GM21576 (cell line): ENCODE measurements at regions not wholly inside any gene's neighbourhood (a gene's known extent, or its start where the extent isn't known, plus 50 kb on each side); places are given as distances from the start of the nearest gene placed in this dataset.

Source experiments
- ATAC-seq: cut with Tn5 transposase; IDR thresholded peaks from one replicate; pipeline ENCODE4 v1.9.1; 2021; ENCODE audit warnings: mild to moderate bottlenecking, moderate library complexity; ENCODE audit not compliant: unreplicated experiment

DNA sequence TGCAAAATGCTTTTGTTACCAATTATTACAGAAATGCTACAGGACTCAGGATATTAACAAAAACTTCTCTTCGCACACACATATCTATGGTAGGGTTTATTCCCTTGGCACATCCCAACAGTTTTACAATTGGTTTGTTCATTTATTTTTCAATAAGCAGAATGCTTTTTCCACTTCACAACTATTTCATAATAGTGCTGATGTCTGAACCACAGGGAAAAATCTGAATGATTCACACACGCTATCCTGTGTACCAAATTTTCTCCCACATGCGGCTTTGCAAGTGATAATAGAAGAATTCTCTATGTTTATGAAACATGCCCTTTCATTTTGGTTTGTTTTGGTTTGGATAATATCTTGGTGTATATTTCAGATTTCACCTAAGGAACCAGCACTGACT lies 725.7 kb upstream of the TENM3 start:
- ATAC-seq, result no peak

DNA sequence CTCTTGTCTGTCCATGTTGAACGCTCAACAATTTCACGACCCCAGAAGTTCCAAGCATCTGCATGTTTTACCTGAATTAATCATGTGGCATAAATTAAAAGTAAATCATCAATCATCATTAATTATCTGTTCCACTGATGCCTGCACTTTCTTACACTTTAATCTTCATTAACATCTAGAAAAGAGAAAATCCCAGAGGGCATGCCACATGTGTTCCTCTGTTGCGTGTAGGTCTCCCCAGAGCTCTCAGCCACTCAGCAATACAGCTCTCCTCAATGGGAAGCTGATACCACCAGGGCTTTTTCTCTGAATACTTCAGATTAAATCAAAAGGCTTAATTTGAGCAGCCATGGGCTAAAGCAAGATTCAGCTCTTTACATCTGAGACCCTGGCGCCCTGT lies 722.4 kb upstream of the TENM3 start:
- no peak for ATAC-seq

DNA sequence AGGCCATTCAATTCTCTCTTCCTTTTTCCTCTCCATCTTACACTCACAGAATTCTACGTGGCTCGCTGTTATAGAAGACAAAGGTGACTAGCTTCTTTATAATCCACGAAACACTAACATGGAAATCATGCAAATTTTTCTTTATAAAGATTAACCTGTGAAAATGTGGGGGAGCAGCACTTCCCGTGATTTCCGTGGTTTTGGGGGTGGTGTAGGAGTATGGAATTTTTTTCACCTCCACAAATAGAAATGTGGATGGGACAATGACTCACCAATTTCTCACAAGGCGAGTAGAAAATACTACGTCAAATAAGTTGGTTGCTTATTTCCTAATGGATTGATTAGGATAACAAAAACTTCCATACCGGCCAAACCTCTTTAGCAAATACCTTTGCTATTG lies 719.2 kb upstream of the TENM3 start:
- no peak for ATAC-seq

DNA sequence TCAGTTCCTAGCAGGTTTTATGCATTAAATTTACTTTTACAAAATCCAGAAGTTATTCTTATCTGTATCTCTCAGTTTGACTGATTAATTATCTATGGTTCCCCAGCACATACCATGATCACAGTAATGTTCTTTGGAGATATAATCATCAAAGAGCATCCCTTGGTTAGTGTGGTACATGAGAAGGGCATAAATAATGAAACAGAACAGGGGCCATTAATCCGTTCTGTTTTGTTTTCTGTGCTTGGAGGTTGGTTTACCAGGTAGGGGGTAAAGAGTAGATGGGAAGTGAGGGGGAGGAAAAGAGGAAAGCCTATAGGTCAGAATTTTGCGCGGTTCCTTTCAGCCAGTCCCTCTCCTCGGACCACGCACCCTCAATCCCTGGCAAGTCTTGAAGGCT lies 718.7 kb upstream of the TENM3 start:
- ATAC-seq, result no peak

DNA sequence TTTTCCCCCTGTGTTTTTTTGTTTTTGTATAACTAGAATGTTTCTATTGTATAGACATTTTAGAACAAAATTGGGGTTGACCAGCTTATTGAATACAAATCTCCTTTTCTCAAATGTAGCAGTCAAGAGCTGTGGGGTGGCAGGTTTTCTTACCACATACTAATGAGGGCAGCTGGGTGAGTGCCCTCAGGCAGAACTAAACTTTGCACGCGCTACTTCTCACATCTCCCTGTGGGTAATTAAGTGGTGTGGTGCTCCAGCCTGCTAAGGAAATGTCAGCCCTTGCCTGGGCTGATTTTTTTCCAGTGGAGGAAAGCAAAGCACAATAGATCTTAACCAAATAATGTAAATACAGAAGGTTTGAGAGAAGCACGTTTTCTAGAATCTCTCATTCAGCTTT lies 717.6 kb upstream of the TENM3 start:
- no peak for ATAC-seq

DNA sequence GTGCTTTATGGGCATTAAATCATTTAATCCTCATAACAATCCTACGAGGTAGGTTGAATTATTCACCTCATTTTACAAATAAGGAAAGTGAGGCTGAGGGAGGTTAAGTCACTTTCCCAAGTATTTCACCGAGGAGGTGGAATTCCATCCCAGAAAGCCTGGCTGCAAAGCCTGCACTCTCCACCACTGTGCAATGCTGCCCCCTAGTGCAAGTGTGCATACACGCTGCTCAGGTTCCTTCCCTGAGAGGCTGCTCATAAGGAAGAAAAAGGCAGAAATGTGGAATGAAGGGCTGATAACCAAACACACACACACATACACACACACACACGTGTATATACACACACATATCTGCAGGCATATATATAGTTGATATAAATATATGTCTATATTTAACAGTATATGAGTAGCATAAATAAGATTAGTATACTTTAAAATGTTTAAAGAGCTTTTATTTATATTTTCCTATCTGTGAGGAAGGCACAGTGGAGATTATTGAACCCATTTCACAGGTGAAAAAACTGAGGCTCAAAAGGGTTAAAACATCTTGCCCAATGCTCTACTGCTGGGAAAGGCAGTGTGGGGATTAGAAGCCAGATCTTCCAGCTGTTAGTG lies 714.5 kb upstream of the TENM3 start:
- peak; percentile 74 for ATAC-seq

DNA sequence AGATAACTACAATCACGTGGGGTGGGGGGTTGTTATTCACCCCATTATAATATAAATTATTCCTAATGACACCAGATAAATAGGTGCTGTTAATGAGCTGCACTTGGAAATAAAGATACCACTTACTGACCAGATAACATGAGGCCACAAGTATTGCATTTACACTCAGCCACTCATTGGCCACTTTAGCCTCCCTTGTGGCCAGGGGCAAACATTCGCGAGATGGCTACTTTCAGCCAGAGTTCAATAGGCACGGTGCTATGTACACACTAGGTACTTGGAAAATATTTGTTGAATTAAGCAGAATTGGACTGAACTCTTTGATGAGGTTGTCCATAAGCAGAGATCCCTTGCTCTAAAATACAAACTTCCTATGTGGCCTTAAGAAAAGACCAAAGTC lies 713.7 kb upstream of the TENM3 start:
- ATAC-seq, result no peak

DNA sequence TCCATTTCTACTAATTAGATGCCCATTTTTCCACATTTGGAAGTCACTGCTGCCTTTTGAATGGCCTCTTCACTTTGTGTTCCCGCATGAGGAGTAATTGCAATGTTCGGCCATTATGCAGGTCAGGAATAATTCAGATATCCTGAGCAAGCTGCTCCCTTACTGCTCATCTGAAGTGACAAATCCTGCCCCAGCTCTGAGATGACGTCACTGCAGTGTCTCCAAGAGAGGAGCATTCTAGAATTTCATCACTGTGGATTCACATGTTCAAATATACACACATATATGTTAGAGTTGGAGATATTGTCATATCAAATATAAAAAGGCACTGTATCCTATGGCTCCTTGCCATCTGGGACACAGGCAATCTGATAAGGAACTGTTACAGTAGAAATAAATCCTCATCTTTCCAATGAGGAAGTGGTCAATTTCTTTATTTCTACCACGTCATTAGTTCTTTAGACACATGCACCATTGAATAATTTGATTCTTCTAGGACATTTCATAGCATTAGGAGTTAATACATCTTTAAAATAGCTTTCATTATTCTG lies 706.9 kb upstream of the TENM3 start:
- ATAC-seq, result no peak

DNA sequence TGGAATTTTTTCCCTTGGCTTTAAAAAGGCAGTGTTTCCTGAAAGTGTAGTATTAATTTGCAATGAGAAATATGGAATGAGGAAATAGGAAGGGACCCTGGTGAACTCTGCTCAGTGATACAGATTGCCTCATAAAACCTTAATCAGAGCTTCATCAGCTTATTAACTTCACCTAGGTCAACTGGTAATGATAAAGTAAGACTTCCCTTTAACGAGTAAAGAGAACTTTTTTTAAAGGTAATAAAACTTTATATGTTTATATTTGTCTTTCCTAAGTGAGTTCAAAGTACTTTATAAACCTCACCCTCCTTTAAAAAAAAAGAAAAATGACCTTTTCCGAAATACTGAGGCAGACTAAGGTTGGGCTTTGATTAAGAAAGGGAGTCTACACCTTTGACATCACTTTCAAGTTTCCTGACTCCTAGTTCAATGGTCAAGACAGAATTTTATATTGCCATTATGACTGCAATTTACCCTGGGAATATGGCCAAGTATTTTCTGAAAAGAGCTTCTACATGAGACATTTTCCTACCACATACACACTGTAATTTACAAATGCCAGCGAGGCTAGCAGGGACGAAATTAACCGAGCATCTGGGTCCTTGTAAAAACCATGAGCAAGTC lies 706.3 kb upstream of the TENM3 start:
- no peak for ATAC-seq

DNA sequence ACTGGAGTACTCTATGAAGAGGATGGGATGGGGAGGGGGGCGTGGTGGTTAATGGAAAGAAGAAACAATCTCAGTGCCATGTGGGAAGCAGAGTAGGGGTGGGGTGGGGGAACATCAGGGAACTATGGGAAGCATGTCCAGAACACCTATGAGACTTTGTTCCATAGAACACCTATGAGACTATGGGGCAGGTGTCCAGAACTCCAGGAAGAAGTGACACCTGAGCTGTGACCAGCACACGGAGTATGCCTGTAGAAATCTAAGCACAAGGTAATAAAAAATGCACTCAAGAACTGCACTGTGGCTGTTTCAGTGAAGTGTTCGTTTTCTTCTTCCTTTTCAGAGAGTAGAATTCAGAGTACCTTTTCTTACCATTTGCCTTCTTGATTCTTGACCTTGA lies 704.8 kb upstream of the TENM3 start:
- no peak for ATAC-seq

DNA sequence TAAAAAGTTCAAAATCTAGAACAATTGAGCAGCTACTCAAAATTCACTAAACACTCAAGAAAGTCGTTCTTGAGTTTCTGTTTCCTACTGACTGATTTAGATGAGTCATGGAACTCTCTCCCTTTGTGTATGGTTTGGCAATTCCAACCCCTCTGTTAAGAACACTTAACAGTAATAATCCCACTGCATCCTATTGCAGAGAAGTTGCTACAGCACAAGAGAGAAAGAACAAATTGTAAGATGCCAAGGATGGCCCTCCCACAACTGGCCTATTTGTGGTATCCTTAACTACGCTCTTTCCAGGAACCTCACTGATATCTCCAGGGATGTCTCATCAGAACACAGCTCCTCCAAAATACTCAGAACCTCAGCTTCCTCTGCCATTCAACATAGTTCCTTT lies 701.8 kb upstream of the TENM3 start:
- no peak for ATAC-seq

DNA sequence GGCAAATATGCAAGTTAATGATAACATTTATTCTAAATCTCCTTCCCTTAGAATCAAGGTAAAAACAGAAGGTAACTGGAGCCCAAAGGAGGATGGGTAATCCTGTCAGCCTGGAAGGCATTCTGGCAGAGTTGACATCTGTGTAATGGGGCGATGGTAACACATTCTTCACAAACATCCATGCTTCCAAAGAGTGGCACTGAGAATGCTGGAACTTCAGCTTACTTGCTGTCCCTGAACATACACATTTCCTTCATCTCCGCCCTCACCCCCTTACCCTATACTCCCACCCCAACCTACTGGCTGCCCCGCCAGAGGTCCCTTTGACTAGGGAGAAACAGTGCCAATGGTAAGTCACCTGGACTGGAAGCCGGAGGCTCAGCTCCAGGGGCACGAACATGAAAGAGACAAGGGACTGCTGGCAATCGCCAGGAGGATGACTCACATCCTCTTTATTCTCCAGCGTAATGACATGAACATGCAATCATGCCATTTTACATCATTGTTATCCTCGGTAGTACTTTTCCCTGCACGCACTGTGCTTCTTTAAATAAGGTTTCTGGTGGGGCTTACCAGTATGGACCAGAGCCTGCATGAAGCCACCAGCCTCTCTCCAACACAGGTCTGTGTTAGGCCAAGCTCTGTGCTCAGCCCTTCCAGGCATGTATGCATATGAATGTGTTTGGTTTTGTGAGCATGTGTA lies 694.2 kb upstream of the TENM3 start:
- no peak for ATAC-seq

DNA sequence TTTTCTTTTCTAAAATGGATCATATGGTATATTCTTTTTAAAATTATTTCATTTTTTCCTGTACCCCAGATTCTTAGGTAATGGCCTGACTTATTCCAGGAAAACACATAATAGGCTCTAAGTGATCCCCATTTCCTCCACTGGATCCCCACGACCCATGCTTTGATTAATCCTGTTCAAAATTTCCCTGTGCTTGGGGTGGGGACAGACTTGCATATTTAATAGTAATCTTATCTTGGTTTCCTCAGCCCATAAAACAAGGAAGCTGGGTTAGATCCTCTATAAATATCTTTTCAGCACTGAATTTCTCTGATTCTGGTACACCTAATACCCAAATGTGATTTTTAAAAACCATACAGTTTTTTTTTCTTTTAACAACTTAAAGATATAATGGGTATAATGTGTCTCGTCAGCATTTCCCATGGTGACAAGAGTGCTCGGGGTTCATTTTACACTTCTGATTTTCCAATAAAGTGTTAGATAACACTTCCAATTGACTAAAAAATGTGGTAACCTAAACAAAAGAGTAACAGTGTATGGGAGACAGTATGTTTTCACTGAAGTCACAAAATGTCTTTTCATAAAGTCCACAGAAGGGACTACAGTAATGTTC lies 693.5 kb upstream of the TENM3 start:
- ATAC-seq, result no peak

DNA sequence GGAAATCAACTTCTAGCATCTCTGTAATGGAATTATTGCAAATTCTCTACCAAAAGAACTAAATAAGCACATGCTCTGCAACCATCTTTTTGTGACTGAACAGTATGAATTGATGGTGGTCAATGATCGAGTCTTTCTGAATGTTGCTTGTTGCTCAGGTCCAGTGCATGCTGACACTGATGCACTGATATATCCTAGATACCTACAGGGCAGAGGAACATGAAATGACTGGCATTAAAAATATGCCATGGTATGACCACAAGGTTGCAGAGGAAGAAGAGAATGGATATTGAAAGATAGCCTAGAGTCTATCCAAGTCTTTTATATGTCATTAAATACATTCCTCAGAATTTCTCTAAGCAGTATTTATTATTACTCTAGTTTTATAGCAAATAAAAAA lies 692.8 kb upstream of the TENM3 start:
- no peak for ATAC-seq

DNA sequence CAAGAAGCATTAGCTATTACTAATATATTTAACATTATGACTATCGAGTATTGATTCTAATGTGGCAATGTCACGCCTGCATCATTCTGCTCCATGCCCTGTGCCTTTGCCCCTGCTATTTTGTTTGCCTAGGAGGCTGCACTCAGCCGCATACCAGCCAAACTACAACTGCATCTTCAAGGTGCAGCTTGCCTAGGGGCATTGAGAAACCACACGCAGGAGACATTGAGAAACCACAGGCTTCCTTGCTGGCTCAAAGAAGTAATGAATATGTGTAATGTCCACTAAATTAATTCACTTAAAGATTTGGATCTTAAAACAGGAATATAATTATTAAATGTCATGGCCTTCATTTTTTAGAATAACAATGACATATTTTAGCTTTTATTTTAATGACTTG lies 683.6 kb upstream of the TENM3 start:
- no peak for ATAC-seq

DNA sequence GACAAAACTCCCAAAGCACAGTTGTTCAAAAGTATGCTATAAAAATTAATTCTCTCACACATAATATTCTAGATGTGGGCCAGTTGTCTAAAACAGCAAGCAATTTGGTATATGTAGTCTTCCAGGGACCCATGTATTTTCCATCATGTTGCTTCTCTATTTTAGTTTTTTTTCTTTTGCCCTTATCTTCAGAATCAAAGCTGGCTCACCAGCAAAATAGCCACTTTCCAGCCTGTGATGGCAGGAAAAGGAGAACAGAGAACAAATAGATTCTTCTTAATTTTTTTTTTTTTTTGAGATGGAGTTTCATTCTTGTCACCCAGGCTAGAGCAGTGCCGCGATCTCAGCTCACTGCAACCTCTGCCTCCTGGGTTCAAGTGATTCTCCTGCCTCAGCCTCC lies 680.8 kb upstream of the TENM3 start:
- no peak for ATAC-seq

DNA sequence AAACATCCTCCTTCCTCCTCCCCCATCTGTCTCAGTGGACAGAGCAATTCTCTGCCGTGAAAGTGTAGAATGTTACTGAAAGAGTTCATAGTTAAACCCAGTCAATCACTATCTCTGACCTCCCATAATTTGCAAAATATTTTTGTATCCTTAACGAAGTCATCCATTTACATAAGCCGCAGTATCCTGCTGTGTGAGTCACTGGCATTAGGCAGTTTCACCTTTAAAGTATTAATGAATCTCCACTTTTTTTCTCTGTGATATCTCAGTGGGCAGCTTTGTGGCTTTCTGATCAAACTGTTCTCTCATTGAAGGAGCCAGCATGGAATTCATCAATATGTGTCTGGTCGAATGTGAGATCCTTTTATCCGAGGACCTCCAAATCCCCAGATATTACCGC lies 678.6 kb upstream of the TENM3 start:
- ATAC-seq, result no peak

DNA sequence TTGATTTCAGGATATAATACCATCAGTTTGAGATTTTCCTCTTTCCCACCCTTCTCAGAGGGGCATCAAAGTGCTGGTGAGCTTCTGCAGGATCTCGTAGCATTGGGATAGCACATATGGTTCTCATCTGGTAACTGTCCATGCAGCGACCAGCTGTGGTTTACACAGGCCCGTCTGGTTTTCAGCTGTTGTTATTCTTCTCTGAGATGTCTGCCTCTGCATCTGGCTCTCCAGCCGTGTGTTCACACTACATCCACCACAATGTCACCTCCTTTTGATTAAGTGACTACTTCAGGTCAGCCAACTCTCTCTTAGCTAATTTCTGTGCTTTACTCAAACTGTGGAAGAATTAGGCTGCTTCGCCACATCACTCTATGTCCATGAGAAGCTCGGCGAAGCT lies 676.7 kb upstream of the TENM3 start:
- no peak for ATAC-seq

DNA sequence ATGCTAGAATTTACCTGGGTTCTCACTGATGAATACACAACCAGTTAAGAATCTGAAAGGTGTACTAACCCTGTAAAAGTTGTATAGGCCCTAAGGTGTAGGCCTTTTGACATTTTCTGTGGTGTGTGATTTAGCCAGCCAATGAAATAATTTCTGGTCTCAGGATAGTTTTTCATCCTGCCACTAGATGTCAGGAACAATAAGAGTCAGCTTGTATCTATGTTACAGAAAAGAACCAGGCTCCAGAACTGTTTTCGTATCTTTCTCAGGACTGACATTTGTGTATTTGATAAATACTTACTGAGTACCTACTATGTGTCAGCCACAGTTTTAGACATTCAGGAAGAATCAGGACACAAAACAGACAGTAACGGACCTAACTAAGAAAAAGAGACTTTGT lies 673.6 kb upstream of the TENM3 start:
- peak; percentile 77 for ATAC-seq

DNA sequence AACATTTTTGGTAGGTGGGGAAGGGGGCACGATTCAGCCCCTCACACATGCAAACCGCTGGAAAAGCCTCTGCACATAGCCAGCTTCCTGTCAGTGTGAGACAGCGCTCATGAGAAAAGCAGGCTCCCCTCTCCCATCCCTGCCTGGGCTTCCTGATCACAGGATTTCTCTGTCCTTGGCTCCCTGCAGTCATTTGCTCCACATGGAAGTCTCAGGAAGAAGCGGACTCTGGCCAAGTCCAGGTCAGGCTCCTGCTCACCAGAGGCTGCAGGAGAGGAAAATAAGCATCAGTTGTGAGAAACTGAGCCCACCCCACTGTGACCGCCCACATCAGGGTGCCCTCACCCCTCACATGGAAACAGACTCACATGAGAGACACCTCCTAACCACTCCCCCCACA lies 664.3 kb upstream of the TENM3 start:
- no peak for ATAC-seq

DNA sequence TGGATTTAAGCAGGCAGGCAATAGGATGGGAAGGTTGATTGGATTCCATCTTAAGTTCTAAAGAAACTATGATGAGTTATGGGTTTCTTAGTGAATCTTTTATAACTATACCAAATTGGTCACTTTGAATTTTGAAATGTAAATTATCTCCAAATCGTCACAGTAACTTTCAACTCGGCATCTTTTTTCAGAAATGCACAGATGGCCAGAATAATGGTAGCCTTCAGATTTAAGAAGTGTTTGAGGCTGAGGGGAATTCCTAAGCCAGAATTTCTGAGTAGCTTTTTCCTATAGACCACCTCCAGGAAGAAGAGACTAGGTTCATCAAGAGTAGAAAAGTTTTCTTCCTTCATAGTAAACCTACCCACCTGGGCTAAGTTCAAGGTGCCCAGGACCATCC lies 663.7 kb upstream of the TENM3 start:
- no peak for ATAC-seq

DNA sequence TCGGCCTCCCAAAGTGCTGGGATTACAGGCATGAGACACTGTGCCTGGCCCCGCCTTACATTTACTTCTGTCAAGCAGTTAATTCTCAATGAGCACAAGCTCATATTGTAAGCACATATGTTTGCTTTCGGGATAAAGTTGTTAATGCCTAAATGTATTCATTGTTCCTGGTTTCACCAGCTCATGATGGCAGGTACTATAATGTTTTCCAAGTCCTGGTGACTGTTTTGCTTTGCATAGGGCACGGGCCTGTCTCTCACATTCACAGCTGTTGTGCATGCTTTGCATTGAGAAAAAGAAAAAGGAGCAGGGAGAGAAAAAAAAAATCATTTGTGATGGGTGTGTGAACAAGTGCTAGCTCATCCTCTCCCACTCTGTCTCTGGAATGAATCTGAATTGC lies 661.2 kb upstream of the TENM3 start:
- no peak for ATAC-seq
